ENCODE measurements at regions not wholly inside any gene's neighbourhood (a gene's known extent, or its start where the extent isn't known, plus 50 kb on each side); places are given as distances from the start of the nearest gene placed in this dataset.

- TF ChIP-seq CTCF (IDR thresholded peaks at IDR 0.05; ENCODE audit: low read length) (no peak), EZH2 (IDR thresholded peaks at IDR 0.05; ENCODE audit: borderline replicate concordance, low read length) (no peak)
Observed at GRCh38 chr10:130617985-130618384, 481.8 kb downstream of the GLRX3 start.
